HEK293T (cell line): ENCODE measurements at regions not wholly inside any gene's neighbourhood (a gene's known extent, or its start where the extent isn't known, plus 50 kb on each side); places are given as distances from the start of the nearest gene placed in this dataset.

ENCODE experiments used
- CTCF ChIA-PET: fragments of 350-600 bp; formaldehyde crosslinking; extraction: SDS; loops from one replicate; lab custom pipeline; 2021; ENCODE audit warnings: antibody characterized with exemption, inconsistent platforms; lab: Yijun Ruan, JAX
- POLR2A ChIA-PET: fragments of 350-600 bp; formaldehyde crosslinking; extraction: SDS; loops from one replicate; lab custom pipeline; 2020; ENCODE audit warnings: antibody characterized with exemption, inconsistent platforms; lab: Yijun Ruan, JAX
- DNase-seq: peaks from one replicate; pipeline ENCODE4 v3.0.0; 2012; ENCODE audit warnings: mixed read lengths; ENCODE audit errors: extremely low spot score
- ARNT ChIP-seq: fragments of 450-650 bp; IDR thresholded peaks from 2 replicates; pipeline ENCODE4 v1.6.1; 2017; ENCODE audit warnings: mild to moderate bottlenecking
- BHLHE40 ChIP-seq: fragments of 450-650 bp; IDR thresholded peaks from 2 replicates; pipeline ENCODE4 v1.6.1; 2016; ENCODE audit warnings: mild to moderate bottlenecking, moderate library complexity, borderline replicate concordance
- CTBP1 ChIP-seq: fragments of 450-650 bp; IDR thresholded peaks from 2 replicates; pipeline ENCODE4 v1.6.1; 2016; ENCODE audit warnings: borderline replicate concordance
- ELF4 ChIP-seq: fragments of 450-650 bp; IDR thresholded peaks from 2 replicates; pipeline ENCODE4 v1.6.1; 2017; ENCODE audit warnings: antibody characterized with exemption
- FOXA1 ChIP-seq: fragments of 450-650 bp; IDR thresholded peaks from 2 replicates; pipeline ENCODE4 v1.6.1; 2016; ENCODE audit warnings: mild to moderate bottlenecking
- FOXK2 ChIP-seq: fragments of 450-650 bp; IDR thresholded peaks from 2 replicates; pipeline ENCODE4 v1.6.1; 2016; ENCODE audit warnings: mild to moderate bottlenecking
- FOXM1 ChIP-seq: fragments of 450-650 bp; IDR thresholded peaks from 2 replicates; pipeline ENCODE4 v1.6.1; 2017; ENCODE audit warnings: mild to moderate bottlenecking, borderline replicate concordance
- HDGF ChIP-seq: fragments of 450-650 bp; IDR thresholded peaks from 2 replicates; pipeline ENCODE4 v1.6.1; 2017; ENCODE audit warnings: antibody characterized with exemption, borderline replicate concordance
- L3MBTL2 ChIP-seq: fragments of 450-650 bp; conservative IDR thresholded peaks from 2 replicates; pipeline ENCODE4 v1.6.1; 2016; ENCODE audit warnings: mild to moderate bottlenecking
- LEF1 ChIP-seq: fragments of 450-650 bp; IDR thresholded peaks from 2 replicates; pipeline ENCODE4 v1.6.1; 2017; ENCODE audit warnings: mild to moderate bottlenecking, borderline replicate concordance
- NFRKB ChIP-seq: fragments of 450-650 bp; IDR thresholded peaks from 2 replicates; pipeline ENCODE4 v1.6.1; 2016; ENCODE audit warnings: mild to moderate bottlenecking, moderate library complexity
- PKNOX1 ChIP-seq: fragments of 450-650 bp; IDR thresholded peaks from 2 replicates; pipeline ENCODE4 v1.6.1; 2016
- SP1 ChIP-seq: fragments of 450-650 bp; IDR thresholded peaks from 2 replicates; pipeline ENCODE4 v1.6.1; 2017
- SUZ12 ChIP-seq: fragments of 450-650 bp; IDR thresholded peaks from 2 replicates; pipeline ENCODE4 v1.6.1; 2016; ENCODE audit warnings: mild to moderate bottlenecking
- TARDBP ChIP-seq: fragments of 450-650 bp; IDR thresholded peaks from 2 replicates; pipeline ENCODE4 v1.6.1; 2016
- ZNF384 ChIP-seq: fragments of 450-650 bp; IDR thresholded peaks from 2 replicates; pipeline ENCODE4 v1.6.1; 2016

GRCh38 chr5:124538931-124539330 is 207.5 kb downstream of the ZNF608 start:
- TF ChIP-seq SP1 (no peak), TARDBP (no peak), SUZ12 (no peak), ZNF384 (no peak), PKNOX1 (no peak), FOXM1 (no peak), HDGF (no peak), ARNT (no peak), NFRKB (no peak), FOXK2 (no peak), BHLHE40 (no peak), L3MBTL2 (no peak), FOXA1 (no peak), LEF1 (no peak), ELF4 (no peak), CTBP1 (no peak)
- CTCF ChIA-PET = interaction anchor here (0.6 kb wide), 1 partner anchor 11 kb away, joined by 4 read pairs; no protein-coding TSS in a partner anchor
- POLR2A ChIA-PET = no interaction called here
- no peak for DNase-seq

- no peak for TF ChIP-seq FOXA1
- no peak for TF ChIP-seq TARDBP
- no peak for TF ChIP-seq PKNOX1
- no peak for TF ChIP-seq BHLHE40
- no peak for TF ChIP-seq ELF4
- no peak for TF ChIP-seq LEF1
- no peak for TF ChIP-seq SP1
- TF ChIP-seq HDGF = no peak
- no peak for TF ChIP-seq FOXK2
- TF ChIP-seq NFRKB = no peak
- TF ChIP-seq CTBP1 = no peak
- no peak for TF ChIP-seq FOXM1
- no peak for TF ChIP-seq ARNT
- no peak for TF ChIP-seq ZNF384
- TF ChIP-seq L3MBTL2 = no peak
- DNase-seq = no peak
- CTCF ChIA-PET = no interaction called here
Measured at GRCh38 chr5:124538191-124538590, 208.2 kb downstream of the ZNF608 start.

GRCh38 chr5:124537522-124537921 is 208.9 kb downstream of the ZNF608 start:
- TF ChIP-seq FOXK2 = no peak
- TF ChIP-seq FOXM1 = no peak
- no peak for TF ChIP-seq HDGF
- TF ChIP-seq CTBP1 = no peak
- no peak for TF ChIP-seq SP1
- TF ChIP-seq FOXA1 = no peak
- no peak for TF ChIP-seq BHLHE40
- TF ChIP-seq SUZ12 = no peak
- no peak for TF ChIP-seq TARDBP
- no peak for TF ChIP-seq NFRKB
- no peak for TF ChIP-seq PKNOX1
- TF ChIP-seq ARNT = no peak
- no peak for TF ChIP-seq ELF4
- no peak for TF ChIP-seq ZNF384
- TF ChIP-seq L3MBTL2 = no peak
- TF ChIP-seq LEF1 = no peak
- ChIA-PET CTCF (no interaction called here), POLR2A (no interaction called here)
- no peak for DNase-seq

More at GRCh38 chr5:124538191-124538590, 208.2 kb downstream of the ZNF608 start:
- POLR2A ChIA-PET = no interaction called here

GRCh38 chr5:124537107-124537506 is 209.3 kb downstream of the ZNF608 start:
- no peak for TF ChIP-seq FOXK2
- no peak for TF ChIP-seq NFRKB
- TF ChIP-seq ARNT = no peak
- CTCF ChIA-PET = no interaction called here
- POLR2A ChIA-PET = no interaction called here
- DNase-seq = no peak

GRCh38 chr5:124536333-124536732 is 210.1 kb downstream of the ZNF608 start:
- CTCF ChIA-PET = no interaction called here
- no peak for DNase-seq
- POLR2A ChIA-PET = no interaction called here
- TF ChIP-seq NFRKB (no peak), ELF4 (no peak), SUZ12 (no peak), ARNT (no peak), FOXK2 (no peak), FOXM1 (no peak)

GRCh38 chr5:124530916-124531315 is 215.5 kb downstream of the ZNF608 start:
- no peak for DNase-seq
- TF ChIP-seq TARDBP (no peak), ELF4 (no peak), ZNF384 (no peak)
- ChIA-PET POLR2A (no interaction called here), CTCF (interaction anchor here (0.6 kb wide), 1 partner anchor 160 kb away, joined by 3 read pairs; no protein-coding TSS in a partner anchor)

- DNase-seq = no peak
- ChIA-PET CTCF (no interaction called here), POLR2A (no interaction called here)
- TF ChIP-seq HDGF (no peak), L3MBTL2 (no peak), FOXM1 (no peak), NFRKB (no peak), FOXK2 (no peak), SP1 (no peak), CTBP1 (no peak), SUZ12 (no peak), TARDBP (no peak), BHLHE40 (no peak), FOXA1 (no peak), ZNF384 (no peak), ARNT (no peak), PKNOX1 (no peak), LEF1 (no peak), ELF4 (no peak)
Measured at GRCh38 chr5:124528838-124529237, 217.6 kb downstream of the ZNF608 start.
